Ishikawa (cell line): ENCODE measurements at regions not wholly inside any gene's neighbourhood (a gene's known extent, or its start where the extent isn't known, plus 50 kb on each side); places are given as distances from the start of the nearest gene placed in this dataset.

ENCODE experiments used
- CEBPB ChIP-seq: IDR thresholded peaks from 2 replicates; pipeline ENCODE4 v1.6.1; 2012
- CREB1 ChIP-seq: IDR thresholded peaks from 2 replicates; pipeline ENCODE4 v1.6.1; 2012; ENCODE audit warnings: low read depth
- EGR1 ChIP-seq: IDR thresholded peaks from 2 replicates; pipeline ENCODE4 v1.6.1; 2012
- EP300 ChIP-seq: IDR thresholded peaks from 2 replicates; pipeline ENCODE4 v1.6.1; 2012; ENCODE audit warnings: borderline replicate concordance
- FOXM1 ChIP-seq: IDR thresholded peaks from 2 replicates; pipeline ENCODE4 v1.6.1; 2012; ENCODE audit warnings: low read depth, borderline replicate concordance
- MAX ChIP-seq: IDR thresholded peaks from 2 replicates; pipeline ENCODE4 v1.6.1; 2012
- NFIC ChIP-seq: IDR thresholded peaks from 2 replicates; pipeline ENCODE4 v1.6.1; 2012
- RAD21 ChIP-seq: IDR thresholded peaks from 2 replicates; pipeline ENCODE4 v1.6.1; 2012; ENCODE audit warnings: low read depth
- REST ChIP-seq: IDR thresholded peaks from 2 replicates; pipeline ENCODE4 v1.6.1; 2012; ENCODE audit warnings: low read depth, mild to moderate bottlenecking
- TAF1 ChIP-seq: IDR thresholded peaks from 2 replicates; pipeline ENCODE4 v1.6.1; 2012; ENCODE audit warnings: low read depth, mild to moderate bottlenecking
- TCF12 ChIP-seq: IDR thresholded peaks from 2 replicates; pipeline ENCODE4 v1.6.1; 2012; ENCODE audit warnings: low read depth
- TEAD4 ChIP-seq: IDR thresholded peaks from 2 replicates; pipeline ENCODE4 v1.6.1; 2012
- USF1 ChIP-seq: IDR thresholded peaks from 2 replicates; pipeline ENCODE4 v1.6.1; 2012
- YY1 ChIP-seq: IDR thresholded peaks from 2 replicates; pipeline ENCODE4 v1.6.1; 2012; ENCODE audit warnings: low read depth
- ZBTB7A ChIP-seq: IDR thresholded peaks from 2 replicates; pipeline ENCODE4 v1.6.1; 2012; ENCODE audit warnings: low read depth

- no peak for TF ChIP-seq RAD21
- no peak for TF ChIP-seq TEAD4
- TF ChIP-seq CREB1, result no peak
- TF ChIP-seq USF1, result no peak
- no peak for TF ChIP-seq REST
- no peak for TF ChIP-seq EP300
- no peak for TF ChIP-seq ZBTB7A
- TF ChIP-seq EGR1, result no peak
- no peak for TF ChIP-seq TAF1
- no peak for TF ChIP-seq MAX
- TF ChIP-seq CEBPB, result no peak
- no peak for TF ChIP-seq FOXM1
- TF ChIP-seq TCF12, result no peak
- TF ChIP-seq YY1, result no peak
- no peak for TF ChIP-seq NFIC
Measured at GRCh38 chr13:21879263-21879914, 208.5 kb downstream of the FGF9 start.

- TF ChIP-seq FOXM1 (no peak), CREB1 (no peak), TAF1 (no peak), TCF12 (no peak), NFIC (no peak), ZBTB7A (no peak), RAD21 (no peak), REST (no peak), EGR1 (no peak)
Measured at GRCh38 chr13:21882766-21883165, 211.9 kb downstream of the FGF9 start.

- no peak for TF ChIP-seq TCF12
- TF ChIP-seq TAF1, result no peak
- TF ChIP-seq MAX, result no peak
- no peak for TF ChIP-seq REST
- no peak for TF ChIP-seq EP300
- no peak for TF ChIP-seq USF1
- TF ChIP-seq FOXM1, result no peak
- no peak for TF ChIP-seq CREB1
- TF ChIP-seq EGR1, result no peak
- TF ChIP-seq CEBPB, result no peak
- TF ChIP-seq ZBTB7A, result no peak
- TF ChIP-seq TEAD4, result no peak
- no peak for TF ChIP-seq NFIC
- TF ChIP-seq YY1, result no peak
- TF ChIP-seq RAD21, result no peak
Measured at GRCh38 chr13:21883713-21884112, 212.8 kb downstream of the FGF9 start.

- TF ChIP-seq YY1, result no peak
Measured at GRCh38 chr13:21884299-21884909, 213.5 kb downstream of the FGF9 start.
